Ishikawa (cell line): ENCODE measurements at regions not wholly inside any gene's neighbourhood (a gene's known extent, or its start where the extent isn't known, plus 50 kb on each side); places are given as distances from the start of the nearest gene placed in this dataset.

Experiments
- CEBPB ChIP-seq: IDR thresholded peaks from 2 replicates; pipeline ENCODE4 v1.6.1; 2012
- CREB1 ChIP-seq: IDR thresholded peaks from 2 replicates; pipeline ENCODE4 v1.6.1; 2012; ENCODE audit warnings: low read depth
- EGR1 ChIP-seq: IDR thresholded peaks from 2 replicates; pipeline ENCODE4 v1.6.1; 2012
- EP300 ChIP-seq: IDR thresholded peaks from 2 replicates; pipeline ENCODE4 v1.6.1; 2012; ENCODE audit warnings: borderline replicate concordance
- FOXM1 ChIP-seq: IDR thresholded peaks from 2 replicates; pipeline ENCODE4 v1.6.1; 2012; ENCODE audit warnings: low read depth, borderline replicate concordance
- NFIC ChIP-seq: IDR thresholded peaks from 2 replicates; pipeline ENCODE4 v1.6.1; 2012
- RAD21 ChIP-seq: IDR thresholded peaks from 2 replicates; pipeline ENCODE4 v1.6.1; 2012; ENCODE audit warnings: low read depth
- REST ChIP-seq: IDR thresholded peaks from 2 replicates; pipeline ENCODE4 v1.6.1; 2012; ENCODE audit warnings: low read depth, mild to moderate bottlenecking
- TAF1 ChIP-seq: IDR thresholded peaks from 2 replicates; pipeline ENCODE4 v1.6.1; 2012; ENCODE audit warnings: low read depth, mild to moderate bottlenecking
- TCF12 ChIP-seq: IDR thresholded peaks from 2 replicates; pipeline ENCODE4 v1.6.1; 2012; ENCODE audit warnings: low read depth
- TEAD4 ChIP-seq: IDR thresholded peaks from 2 replicates; pipeline ENCODE4 v1.6.1; 2012
- USF1 ChIP-seq: IDR thresholded peaks from 2 replicates; pipeline ENCODE4 v1.6.1; 2012
- YY1 ChIP-seq: IDR thresholded peaks from 2 replicates; pipeline ENCODE4 v1.6.1; 2012; ENCODE audit warnings: low read depth
- ZBTB7A ChIP-seq: IDR thresholded peaks from 2 replicates; pipeline ENCODE4 v1.6.1; 2012; ENCODE audit warnings: low read depth
- TF ChIP-seq, protein P1 (sequence below): IDR thresholded peaks from 2 replicates; pipeline ENCODE4 v1.6.1; 2012

GRCh38 chr3:13963137-13963886 is 83.4 kb upstream of the WNT7A start:
- TF ChIP-seq TEAD4, result no peak
- TF ChIP-seq EP300, result no peak
- TF ChIP-seq ZBTB7A, result no peak
- TF ChIP-seq, protein P1, sequence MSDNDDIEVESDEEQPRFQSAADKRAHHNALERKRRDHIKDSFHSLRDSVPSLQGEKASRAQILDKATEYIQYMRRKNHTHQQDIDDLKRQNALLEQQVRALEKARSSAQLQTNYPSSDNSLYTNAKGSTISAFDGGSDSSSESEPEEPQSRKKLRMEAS, result no peak
- TF ChIP-seq FOXM1, result no peak
- TF ChIP-seq USF1, result no peak
- TF ChIP-seq CREB1, result no peak

DNA sequence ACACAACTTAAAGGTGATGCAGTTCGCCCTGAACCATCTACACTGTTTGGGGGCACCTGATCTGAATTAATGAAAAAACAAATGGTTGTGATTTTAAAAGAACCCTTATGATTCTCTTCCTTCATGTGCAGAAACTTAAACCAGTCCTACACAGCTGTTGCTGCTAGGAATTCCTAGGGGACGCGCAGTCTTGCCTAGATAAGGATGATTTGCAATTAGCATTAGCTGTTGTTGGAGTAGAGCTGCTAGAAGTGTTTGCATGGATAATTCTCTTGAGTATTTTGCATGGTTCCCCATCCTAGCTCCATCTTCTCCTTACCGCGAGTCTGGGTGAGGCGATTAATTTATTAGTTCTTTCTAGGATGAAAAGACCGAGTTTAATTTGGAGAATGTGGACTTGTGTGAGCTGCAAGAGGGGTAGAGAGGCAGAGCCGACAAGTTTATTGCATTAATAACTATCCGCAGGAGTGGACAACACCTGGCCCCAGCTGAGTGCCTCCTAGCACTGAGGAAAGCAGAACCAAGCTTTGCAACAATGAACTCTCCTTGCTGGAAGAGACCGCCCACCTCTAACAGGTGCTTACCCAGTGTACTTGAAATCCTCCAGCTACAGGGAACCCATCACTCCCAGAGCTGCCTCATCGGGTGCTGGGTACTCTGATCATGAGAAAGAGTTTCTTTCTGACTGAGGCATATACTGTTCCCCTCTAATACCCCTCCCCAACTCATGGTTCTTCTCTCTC is 75.0 kb upstream of the WNT7A start:
- TF ChIP-seq ZBTB7A, result no peak

- TF ChIP-seq YY1 (no peak), REST (no peak), ZBTB7A (no peak), FOXM1 (no peak), USF1 (no peak), CEBPB (no peak), EGR1 (no peak)
These were observed 74.4 kb upstream of the WNT7A start for GRCh38 chr3:13954266-13954665.

DNA sequence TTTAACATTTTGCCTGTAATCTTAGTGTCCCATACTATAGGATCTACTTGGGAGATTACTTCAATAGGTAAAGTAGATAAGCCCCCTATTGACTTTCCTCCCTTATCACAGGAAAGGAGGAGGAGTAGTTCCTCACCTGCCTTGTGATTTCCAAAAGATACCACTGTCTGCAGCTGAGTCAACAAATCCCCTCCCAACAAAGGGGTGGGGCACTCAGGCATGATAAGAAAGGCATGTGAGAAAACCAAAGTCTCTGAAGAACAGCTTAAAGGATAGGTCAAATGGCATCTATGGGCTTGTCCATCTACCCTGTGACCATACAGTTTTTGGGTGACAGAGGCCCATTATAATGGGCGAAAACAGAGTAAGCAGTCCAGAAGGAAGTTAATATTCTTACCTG is 71.3 kb upstream of the WNT7A start:
- no peak for TF ChIP-seq USF1
- TF ChIP-seq FOXM1, result no peak
- TF ChIP-seq CEBPB, result no peak
- no peak for TF ChIP-seq NFIC
- no peak for TF ChIP-seq CREB1
- no peak for TF ChIP-seq TCF12
- no peak for TF ChIP-seq TEAD4
- TF ChIP-seq REST, result no peak
- TF ChIP-seq EGR1, result no peak
- no peak for TF ChIP-seq YY1
- TF ChIP-seq, protein P1, result no peak

DNA sequence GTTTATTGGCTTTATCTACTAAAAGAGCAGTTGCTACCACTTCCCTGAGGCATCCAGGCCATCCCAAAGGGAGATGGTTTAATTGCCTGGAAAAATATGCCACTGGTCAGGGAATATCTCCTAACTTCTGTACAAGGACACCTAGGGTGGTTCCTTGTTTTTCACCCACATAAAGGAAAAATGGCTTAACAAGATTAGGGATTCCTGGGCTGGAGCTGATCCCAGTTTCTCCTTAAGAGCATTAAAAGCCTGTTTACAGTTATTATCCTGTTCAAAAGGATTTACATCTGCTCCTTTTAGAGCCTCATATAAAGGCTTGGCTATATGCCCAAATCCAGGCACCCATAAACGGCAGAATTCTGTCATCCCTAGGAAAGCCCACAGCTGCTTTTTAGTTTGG is 70.2 kb upstream of the WNT7A start:
- TF ChIP-seq USF1, result no peak
- no peak for TF ChIP-seq CREB1
- TF ChIP-seq TEAD4, result no peak
- TF ChIP-seq EP300, result no peak
- no peak for TF ChIP-seq YY1
- TF ChIP-seq CEBPB, result no peak
- no peak for TF ChIP-seq TCF12
- TF ChIP-seq ZBTB7A, result no peak
- TF ChIP-seq EGR1, result no peak
- TF ChIP-seq REST, result no peak
- TF ChIP-seq NFIC, result no peak
- TF ChIP-seq TAF1, result no peak
- TF ChIP-seq RAD21, result no peak
- TF ChIP-seq, protein P1, result no peak
- no peak for TF ChIP-seq FOXM1
